ENCODE measurements at regions not wholly inside any gene's neighbourhood (a gene's known extent, or its start where the extent isn't known, plus 50 kb on each side); places are given as distances from the start of the nearest gene placed in this dataset.

- no peaks in the 10 kb centered on the region for H3K27me3 ChIP-seq
- no peak for DNase-seq
- H3K4me3 ChIP-seq (ENCODE audit: low read depth, low read length): no peak overlapping the region
- TF ChIP-seq CTCF (IDR thresholded peaks at IDR 0.05; ENCODE audit: low read depth, low read length): no peak
- H3K4me1 ChIP-seq: no peaks in the 10 kb centered on the region
- no peaks in the 10 kb centered on the region for H3K36me3 ChIP-seq
- no peaks in the 10 kb centered on the region for H3K9me3 ChIP-seq
Observed at GRCh38 chr2:198795419-198795818, 662.3 kb downstream of the SATB2 start.

- no peaks in the 10 kb centered on the region for H3K9me3 ChIP-seq
- H3K27me3 ChIP-seq: no peaks in the 10 kb centered on the region
- no peak overlapping the region for H3K4me3 ChIP-seq (ENCODE audit: low read depth, low read length)
- H3K36me3 ChIP-seq: no peaks in the 10 kb centered on the region
- TF ChIP-seq CTCF (IDR thresholded peaks at IDR 0.05; ENCODE audit: low read depth, low read length): no peak
- no peak for DNase-seq
- no peaks in the 10 kb centered on the region for H3K4me1 ChIP-seq
Observed at GRCh38 chr2:198791623-198792022, 666.1 kb downstream of the SATB2 start.

DNA sequence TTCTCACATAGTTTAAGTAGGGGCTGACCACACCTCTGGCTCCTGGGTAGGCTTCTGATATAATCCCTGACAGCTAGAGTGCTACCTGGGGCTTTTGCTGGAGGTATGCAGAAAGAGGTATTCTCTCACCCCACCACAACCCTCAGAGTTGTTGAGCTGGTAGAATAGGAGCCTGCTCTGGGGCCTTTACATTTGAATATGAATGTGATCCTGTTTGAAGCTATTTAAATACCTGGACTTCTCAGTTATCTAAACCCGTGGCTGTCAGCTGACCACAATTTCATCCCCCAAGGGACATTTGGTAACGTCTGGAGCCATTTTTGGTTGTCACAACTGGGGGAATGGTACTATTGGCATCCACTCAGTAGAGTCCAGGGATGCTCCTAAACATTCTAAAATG lies 669.1 kb downstream of the SATB2 start:
- H3K4me1 ChIP-seq: no peaks in the 10 kb centered on the region
- no peak for DNase-seq
- H3K4me3 ChIP-seq (ENCODE audit: low read depth, low read length): no peak overlapping the region
- H3K9me3 ChIP-seq: no peaks in the 10 kb centered on the region
- no peaks in the 10 kb centered on the region for H3K36me3 ChIP-seq
- TF ChIP-seq CTCF (IDR thresholded peaks at IDR 0.05; ENCODE audit: low read depth, low read length): no peak
- no peaks in the 10 kb centered on the region for H3K27me3 ChIP-seq

GRCh38 chr2:198782734-198783133 lies 675.0 kb downstream of the SATB2 start:
- DNase-seq: no peak

GRCh38 chr2:198776616-198777406 lies 680.9 kb downstream of the SATB2 start:
- DNase-seq: no peak
- no peaks in the 10 kb centered on the region for H3K27me3 ChIP-seq
- no peaks in the 10 kb centered on the region for H3K4me1 ChIP-seq
- no peaks in the 10 kb centered on the region for H3K9me3 ChIP-seq
- H3K4me3 ChIP-seq (ENCODE audit: low read depth, low read length): no peak overlapping the region
- no peaks in the 10 kb centered on the region for H3K36me3 ChIP-seq
- TF ChIP-seq CTCF (IDR thresholded peaks at IDR 0.05; ENCODE audit: low read depth, low read length): no peak

More at GRCh38 chr2:198782734-198783133, 675.0 kb downstream of the SATB2 start:
- Histone ChIP-seq H3K36me3 (no peaks in the 10 kb centered on the region), H3K9me3 (no peaks in the 10 kb centered on the region), H3K4me3 (ENCODE audit: low read depth, low read length) (no peak overlapping the region), H3K4me1 (no peaks in the 10 kb centered on the region), H3K27me3 (no peaks in the 10 kb centered on the region)
- TF ChIP-seq CTCF (IDR thresholded peaks at IDR 0.05; ENCODE audit: low read depth, low read length): no peak

GRCh38 chr2:198775737-198776136 lies 682.0 kb downstream of the SATB2 start:
- no peak for TF ChIP-seq CTCF (IDR thresholded peaks at IDR 0.05; ENCODE audit: low read depth, low read length)
- Histone ChIP-seq H3K36me3 (no peaks in the 10 kb centered on the region), H3K4me1 (no peaks in the 10 kb centered on the region), H3K4me3 (ENCODE audit: low read depth, low read length) (no peak overlapping the region), H3K9me3 (no peaks in the 10 kb centered on the region), H3K27me3 (no peaks in the 10 kb centered on the region)
- DNase-seq: no peak

Data from BE2C (cell line).